SK-N-SH treated with all-trans-retinoic acid at 6 μM for 48 hours (cell line): ENCODE measurements at regions not wholly inside any gene's neighbourhood (a gene's known extent, or its start where the extent isn't known, plus 50 kb on each side); places are given as distances from the start of the nearest gene placed in this dataset.

Source experiments
- ATAC-seq: fragments of 200-7000 bp; cut with Tn5 transposase; 3 replicates; pipeline ENCODE4 v1.9.1; 2020; ENCODE audit warnings: mild to moderate bottlenecking, moderate library complexity
- CREB5 ChIP-seq: fragments of 250-450 bp; sonication (Bioruptor Pico); IDR thresholded peaks from 2 replicates; pipeline ENCODE4 v1.5.1; 2020; ENCODE audit warnings: low read depth, mild to moderate bottlenecking, moderate library complexity
- CSDC2 ChIP-seq: fragments of 250-450 bp; sonication (Bioruptor Pico); IDR thresholded peaks from 2 replicates; pipeline ENCODE4 v1.5.0; 2020; ENCODE audit warnings: mild to moderate bottlenecking, moderate library complexity
- CSRNP3 ChIP-seq: fragments of 250-450 bp; sonication (Bioruptor Pico); IDR thresholded peaks from 2 replicates; pipeline ENCODE4 v1.5.1; 2021; ENCODE audit warnings: mild to moderate bottlenecking, moderate library complexity
- ESRRG ChIP-seq: fragments of 250-450 bp; sonication (Bioruptor Pico); IDR thresholded peaks from 2 replicates; pipeline ENCODE4 v1.6.1; 2021; ENCODE audit warnings: mild to moderate bottlenecking
- GLIS3 ChIP-seq: fragments of 250-450 bp; sonication (Bioruptor Pico); IDR thresholded peaks from 2 replicates; pipeline ENCODE4 v1.5.0; 2020; ENCODE audit warnings: mild to moderate bottlenecking, moderate library complexity
- ISL1 ChIP-seq: fragments of 250-450 bp; sonication (Bioruptor Pico); IDR thresholded peaks from 2 replicates; pipeline ENCODE4 v2.1.2; 2022; ENCODE audit warnings: mild to moderate bottlenecking, moderate library complexity
- POU6F1 ChIP-seq: fragments of 250-450 bp; sonication (Bioruptor Pico); IDR thresholded peaks from 2 replicates; pipeline ENCODE4 v1.8.0; 2021; ENCODE audit warnings: low read depth, mild to moderate bottlenecking, moderate library complexity, borderline replicate concordance
- PPARA ChIP-seq: fragments of 250-450 bp; sonication (Bioruptor Pico); IDR thresholded peaks from 2 replicates; pipeline ENCODE4 v1.5.0; 2020; ENCODE audit warnings: mild to moderate bottlenecking, borderline replicate concordance
- RARB ChIP-seq: fragments of 250-450 bp; sonication (Bioruptor Pico); IDR thresholded peaks from 2 replicates; pipeline ENCODE4 v1.8.0; 2021; ENCODE audit warnings: mild to moderate bottlenecking, moderate library complexity
- SNAI2 ChIP-seq: fragments of 250-450 bp; sonication (Bioruptor Pico); IDR thresholded peaks from 2 replicates; pipeline ENCODE4 v1.5.0; 2020; ENCODE audit warnings: mild to moderate bottlenecking, moderate library complexity
- TCF4 ChIP-seq: fragments of 250-450 bp; sonication (Bioruptor Pico); IDR thresholded peaks from 2 replicates; pipeline ENCODE4 v1.8.0; 2021; ENCODE audit warnings: mild to moderate bottlenecking, moderate library complexity, borderline replicate concordance
- TSHZ2 ChIP-seq: fragments of 250-450 bp; sonication (Bioruptor Pico); IDR thresholded peaks from 2 replicates; pipeline ENCODE4 v1.5.0; 2020; ENCODE audit warnings: mild to moderate bottlenecking, moderate library complexity
- ZC3H10 ChIP-seq: fragments of 250-450 bp; sonication (Bioruptor Pico); IDR thresholded peaks from 2 replicates; pipeline ENCODE4 v1.5.1; 2021; ENCODE audit warnings: mild to moderate bottlenecking, moderate library complexity
- ZFP30 ChIP-seq: fragments of 450-650 bp; formaldehyde crosslinking; IDR thresholded peaks from 2 replicates; pipeline ENCODE4 v1.5.0; 2022; ENCODE audit warnings: mild to moderate bottlenecking, moderate library complexity
- ZNF565 ChIP-seq: fragments of 450-650 bp; formaldehyde crosslinking; conservative IDR thresholded peaks from 2 replicates; pipeline ENCODE4 v1.5.0; 2020; ENCODE audit warnings: low read depth, mild to moderate bottlenecking, moderate library complexity
- ZNF70 ChIP-seq: fragments of 450-650 bp; formaldehyde crosslinking; IDR thresholded peaks from 2 replicates; pipeline ENCODE4 v1.5.0; 2020; ENCODE audit warnings: mild to moderate bottlenecking, moderate library complexity

GRCh38 chr2:100194951-100195350 is 52.6 kb upstream of the AFF3 start (continued):
- TF ChIP-seq CREB5 (CRISPR knock-in tag) (no peak), GLIS3 (CRISPR knock-in tag) (no peak)
- TF ChIP-seq, all 23 proteins: peak for 0

- no peak for ATAC-seq
- no peak for TF ChIP-seq CSRNP3 (CRISPR knock-in tag)
- TF ChIP-seq ZFP30 (CRISPR knock-in tag) = no peak
- no peak for TF ChIP-seq GLIS3 (CRISPR knock-in tag)
- no peak for TF ChIP-seq SNAI2
- no peak for TF ChIP-seq POU6F1
- TF ChIP-seq ZC3H10 (CRISPR knock-in tag) = no peak
- TF ChIP-seq TSHZ2 (CRISPR knock-in tag) = no peak
- no peak for TF ChIP-seq ISL1
Observed at GRCh38 chr2:100193291-100193710, 50.9 kb upstream of the AFF3 start.

GRCh38 chr2:100192825-100193224 is 50.4 kb upstream of the AFF3 start:
- no peak for ATAC-seq
- no peak for TF ChIP-seq ZNF565 (CRISPR knock-in tag)
- no peak for TF ChIP-seq ZNF70 (CRISPR knock-in tag)
- no peak for TF ChIP-seq ZFP30 (CRISPR knock-in tag)
- TF ChIP-seq PPARA (CRISPR knock-in tag) = no peak
- TF ChIP-seq ISL1 = no peak
- TF ChIP-seq ESRRG (CRISPR knock-in tag) = no peak

GRCh38 chr2:100192300-100192699 is 49.9 kb upstream of the AFF3 start:
- TF ChIP-seq ZNF565 (CRISPR knock-in tag) (no peak), ESRRG (CRISPR knock-in tag) (no peak), POU6F1 (no peak), SNAI2 (no peak), CSDC2 (CRISPR knock-in tag) (no peak), CREB5 (CRISPR knock-in tag) (no peak), RARB (CRISPR knock-in tag) (no peak), ZFP30 (CRISPR knock-in tag) (no peak), GLIS3 (CRISPR knock-in tag) (no peak), TCF4 (CRISPR knock-in tag) (no peak), CSRNP3 (CRISPR knock-in tag) (no peak)
- no peak for ATAC-seq
